Endothelial cell (in vitro differentiated cells): ENCODE measurements at regions not wholly inside any gene's neighbourhood (a gene's known extent, or its start where the extent isn't known, plus 50 kb on each side); places are given as distances from the start of the nearest gene placed in this dataset.

ENCODE experiments used
- DNase-seq: peaks from one replicate; pipeline ENCODE4 v3.0.0; 2021; ENCODE audit warnings: low spot score
- H3K27ac Mint-ChIP-seq: one replicate; pipeline ENCODE4 v1.8.0; 2021; ENCODE audit warnings: mixed read lengths, inconsistent platforms; ENCODE audit not compliant: unreplicated experiment
- H3K27me3 Mint-ChIP-seq: one replicate; pipeline ENCODE4 v1.8.0; 2021; ENCODE audit warnings: mild to moderate bottlenecking, moderate library complexity, mixed read lengths, inconsistent platforms; ENCODE audit not compliant: unreplicated experiment
- H3K36me3 Mint-ChIP-seq: one replicate; pipeline ENCODE4 v1.8.0; 2021; ENCODE audit warnings: mild to moderate bottlenecking, low read depth, mixed read lengths, inconsistent platforms; ENCODE audit not compliant: unreplicated experiment
- H3K4me1 Mint-ChIP-seq: one replicate; pipeline ENCODE4 v1.8.0; 2021; ENCODE audit warnings: mild to moderate bottlenecking, mixed read lengths, inconsistent platforms; ENCODE audit not compliant: unreplicated experiment
- H3K4me3 Mint-ChIP-seq: one replicate; pipeline ENCODE4 v1.8.0; 2021; ENCODE audit warnings: mild to moderate bottlenecking, mixed read lengths, inconsistent platforms; ENCODE audit not compliant: unreplicated experiment
- H3K9me3 Mint-ChIP-seq: one replicate; pipeline ENCODE4 v1.8.0; 2021; ENCODE audit warnings: mixed read lengths, inconsistent platforms; ENCODE audit not compliant: unreplicated experiment
- CTCF ChIP-seq: fragments of 200-600 bp; sonication (generic); IDR thresholded peaks from one replicate; pipeline ENCODE4 v1.5.0; 2021; ENCODE audit warnings: antibody characterized with exemption; ENCODE audit not compliant: unreplicated experiment

- Mint-ChIP-seq H3K4me1 (peaks cover 8% of the 10 kb centered on the region), H3K27me3 (no peaks in the 10 kb centered on the region), H3K36me3 (no peaks in the 10 kb centered on the region), H3K4me3 (no peak overlapping the region), H3K9me3 (no peaks in the 10 kb centered on the region), H3K27ac (no peak overlapping the region)
- no peak for TF ChIP-seq CTCF
- DNase-seq = no peak
Observed at GRCh38 chr20:11045412-11046175, 371.8 kb upstream of the JAG1 start.

DNA sequence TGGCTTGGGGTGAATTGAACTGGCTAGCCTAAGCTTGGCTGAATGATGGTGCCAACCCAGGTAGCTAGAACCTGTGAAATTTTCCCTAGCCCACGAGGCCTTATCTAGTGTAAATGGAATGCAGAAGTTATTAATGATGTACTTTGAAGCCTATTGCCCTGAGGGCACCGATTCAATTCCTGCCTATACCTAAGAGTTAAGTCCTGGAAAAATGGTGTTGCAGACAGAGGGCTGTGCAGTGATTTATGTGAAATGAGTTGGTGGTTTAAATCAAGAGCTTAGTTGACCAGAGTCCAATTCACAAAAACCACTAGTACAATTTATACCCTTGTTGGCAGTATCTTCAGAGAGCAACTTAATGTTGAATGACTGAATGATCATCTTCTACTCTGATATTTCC is 373.8 kb upstream of the JAG1 start:
- H3K4me3 Mint-ChIP-seq = no peak overlapping the region
- no peak for DNase-seq
- no peaks in the 10 kb centered on the region for H3K27me3 Mint-ChIP-seq
- H3K4me1 Mint-ChIP-seq = no peaks in the 10 kb centered on the region
- no peaks in the 10 kb centered on the region for H3K36me3 Mint-ChIP-seq
- H3K27ac Mint-ChIP-seq = no peak overlapping the region
- TF ChIP-seq CTCF = no peak
- no peaks in the 10 kb centered on the region for H3K9me3 Mint-ChIP-seq

- no peaks in the 10 kb centered on the region for H3K4me1 Mint-ChIP-seq
- no peaks in the 10 kb centered on the region for H3K27me3 Mint-ChIP-seq
- no peak for DNase-seq
- H3K4me3 Mint-ChIP-seq = no peak overlapping the region
- no peak for TF ChIP-seq CTCF
- H3K27ac Mint-ChIP-seq = no peak overlapping the region
- no peaks in the 10 kb centered on the region for H3K36me3 Mint-ChIP-seq
- H3K9me3 Mint-ChIP-seq = no peaks in the 10 kb centered on the region
Observed at GRCh38 chr20:11048739-11049138, 374.9 kb upstream of the JAG1 start.

DNA sequence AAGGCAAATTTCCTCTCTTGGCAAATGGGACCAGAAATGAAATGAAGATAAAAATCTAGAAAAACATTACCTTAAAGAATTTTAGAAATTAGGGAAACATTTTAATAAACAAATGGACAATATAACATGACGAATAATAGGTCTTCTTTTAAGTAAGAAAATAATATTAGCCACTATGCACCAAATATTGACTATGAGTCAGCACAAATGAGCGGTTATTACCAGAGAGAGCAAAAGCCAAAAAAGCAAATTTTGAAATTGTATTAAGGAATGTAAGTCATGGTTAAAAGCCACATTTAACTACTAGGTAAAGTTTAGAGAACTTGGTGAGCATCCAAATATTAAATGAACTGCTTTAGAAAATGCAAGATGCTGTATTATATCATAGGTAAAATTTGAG is 376.6 kb upstream of the JAG1 start:
- Mint-ChIP-seq H3K27ac (no peak overlapping the region), H3K4me3 (no peak overlapping the region), H3K9me3 (no peaks in the 10 kb centered on the region), H3K27me3 (no peaks in the 10 kb centered on the region), H3K36me3 (no peaks in the 10 kb centered on the region), H3K4me1 (no peaks in the 10 kb centered on the region)
- TF ChIP-seq CTCF = no peak
- DNase-seq = no peak

DNA sequence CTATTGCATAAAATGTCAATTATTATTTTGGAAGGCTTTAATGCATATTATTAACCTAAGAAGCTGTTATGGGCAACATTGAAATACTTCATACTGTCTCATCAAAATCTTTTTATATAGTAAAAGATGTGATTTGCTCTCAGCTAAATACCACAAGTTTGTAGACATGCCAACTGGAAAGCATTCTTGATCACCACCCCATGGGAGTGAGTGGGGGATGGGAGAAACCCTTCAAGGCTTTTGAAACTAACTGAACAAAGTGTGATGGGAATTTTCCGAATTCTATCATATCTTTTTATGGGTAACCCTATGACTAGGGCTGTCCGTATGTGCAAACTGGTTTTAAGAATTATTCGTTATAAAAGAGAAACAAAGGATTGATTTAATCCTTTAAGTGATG is 377.3 kb upstream of the JAG1 start:
- H3K9me3 Mint-ChIP-seq = no peaks in the 10 kb centered on the region
- TF ChIP-seq CTCF = no peak
- H3K36me3 Mint-ChIP-seq = no peaks in the 10 kb centered on the region
- H3K27me3 Mint-ChIP-seq = no peaks in the 10 kb centered on the region
- no peak overlapping the region for H3K27ac Mint-ChIP-seq
- no peak for DNase-seq
- no peaks in the 10 kb centered on the region for H3K4me1 Mint-ChIP-seq
- no peak overlapping the region for H3K4me3 Mint-ChIP-seq
